Dedifferentiated amniotic fluid mesenchymal stem cell (primary cell): ENCODE measurements at regions not wholly inside any gene's neighbourhood (a gene's known extent, or its start where the extent isn't known, plus 50 kb on each side); places are given as distances from the start of the nearest gene placed in this dataset.

Source experiments
- DNase-seq: peaks from one replicate; pipeline ENCODE4 v3.0.0-alpha.2; 2016; ENCODE audit errors: extremely low spot score

- DNase-seq = no peak
These were observed 325.0 kb upstream of the HAND2 start for GRCh38 chr4:173855015-173855414.

- DNase-seq = no peak
These were observed 322.7 kb upstream of the HAND2 start for GRCh38 chr4:173852775-173853174.

- DNase-seq = no peak
These were observed 315.6 kb upstream of the HAND2 start for GRCh38 chr4:173845580-173845979.

GRCh38 chr4:173839865-173840264 lies 309.8 kb upstream of the HAND2 start:
- no peak for DNase-seq

GRCh38 chr4:173837517-173837916 lies 307.5 kb upstream of the HAND2 start:
- no peak for DNase-seq

GRCh38 chr4:173835903-173836302 lies 305.9 kb upstream of the HAND2 start:
- DNase-seq = peak; percentile 45

- DNase-seq = no peak
These were observed 304.1 kb upstream of the HAND2 start for GRCh38 chr4:173834151-173834550.

GRCh38 chr4:173829565-173829964 lies 299.5 kb upstream of the HAND2 start:
- no peak for DNase-seq

- no peak for DNase-seq
These were observed 297.7 kb upstream of the HAND2 start for GRCh38 chr4:173827707-173828106.

- DNase-seq = no peak
These were observed 291.8 kb upstream of the HAND2 start for GRCh38 chr4:173821876-173822275.

GRCh38 chr4:173821036-173821435 lies 291.0 kb upstream of the HAND2 start:
- no peak for DNase-seq

GRCh38 chr4:173807347-173807746 lies 277.3 kb upstream of the HAND2 start:
- DNase-seq = no peak

- DNase-seq = no peak
These were observed 275.9 kb upstream of the HAND2 start for GRCh38 chr4:173805884-173806283.

GRCh38 chr4:173802662-173803022 lies 272.6 kb upstream of the HAND2 start:
- DNase-seq = no peak

GRCh38 chr4:173801876-173802661 lies 272.0 kb upstream of the HAND2 start:
- no peak for DNase-seq

- DNase-seq = no peak
These were observed 271.3 kb upstream of the HAND2 start for GRCh38 chr4:173801361-173801760.

GRCh38 chr4:173797296-173797695 lies 267.3 kb upstream of the HAND2 start:
- no peak for DNase-seq

- DNase-seq = no peak
These were observed 264.6 kb upstream of the HAND2 start for GRCh38 chr4:173794662-173795061.

- DNase-seq = no peak
These were observed 264.0 kb upstream of the HAND2 start for GRCh38 chr4:173793937-173794510.

- no peak for DNase-seq
These were observed 252.6 kb upstream of the HAND2 start for GRCh38 chr4:173782660-173783059.

GRCh38 chr4:173777921-173778320 lies 247.9 kb upstream of the HAND2 start:
- no peak for DNase-seq

GRCh38 chr4:173777421-173777820 lies 247.4 kb upstream of the HAND2 start:
- DNase-seq = no peak

- DNase-seq = no peak
These were observed 239.5 kb upstream of the HAND2 start for GRCh38 chr4:173769568-173769967.

- DNase-seq = no peak
These were observed 237.6 kb upstream of the HAND2 start for GRCh38 chr4:173767650-173768049.
